Testis (tissue), 2 donors: ENCODE measurements at regions not wholly inside any gene's neighbourhood (a gene's known extent, or its start where the extent isn't known, plus 50 kb on each side); places are given as distances from the start of the nearest gene placed in this dataset.

ENCODE experiments used
- CTCF ChIP-seq, 3 experiments: fragments of 450-650 bp in 2 of 3; fragments of 200-600 bp in 1 of 3; sonication (generic) in 1 of 3; IDR thresholded peaks; one replicate each; pipeline ENCODE4 v1.5.1; 2016 to 2019; ENCODE audit warnings: antibody characterized with exemption in 3 of 3, mild to moderate bottlenecking in 2 of 3, moderate library complexity in 1 of 3
- POLR2A ChIP-seq: fragments of 450-650 bp; IDR thresholded peaks from one replicate; pipeline ENCODE4 v1.6.1; 2017; ENCODE audit warnings: antibody characterized with exemption, mild to moderate bottlenecking, moderate library complexity

- TF ChIP-seq CTCF (IDR thresholded peaks at IDR 0.05) (no peak), POLR2A (no peak)
Measured at GRCh38 chr10:129244757-129245156, 222.3 kb upstream of the MGMT start.
